ENCODE measurements at regions not wholly inside any gene's neighbourhood (a gene's known extent, or its start where the extent isn't known, plus 50 kb on each side); places are given as distances from the start of the nearest gene placed in this dataset.

DNA sequence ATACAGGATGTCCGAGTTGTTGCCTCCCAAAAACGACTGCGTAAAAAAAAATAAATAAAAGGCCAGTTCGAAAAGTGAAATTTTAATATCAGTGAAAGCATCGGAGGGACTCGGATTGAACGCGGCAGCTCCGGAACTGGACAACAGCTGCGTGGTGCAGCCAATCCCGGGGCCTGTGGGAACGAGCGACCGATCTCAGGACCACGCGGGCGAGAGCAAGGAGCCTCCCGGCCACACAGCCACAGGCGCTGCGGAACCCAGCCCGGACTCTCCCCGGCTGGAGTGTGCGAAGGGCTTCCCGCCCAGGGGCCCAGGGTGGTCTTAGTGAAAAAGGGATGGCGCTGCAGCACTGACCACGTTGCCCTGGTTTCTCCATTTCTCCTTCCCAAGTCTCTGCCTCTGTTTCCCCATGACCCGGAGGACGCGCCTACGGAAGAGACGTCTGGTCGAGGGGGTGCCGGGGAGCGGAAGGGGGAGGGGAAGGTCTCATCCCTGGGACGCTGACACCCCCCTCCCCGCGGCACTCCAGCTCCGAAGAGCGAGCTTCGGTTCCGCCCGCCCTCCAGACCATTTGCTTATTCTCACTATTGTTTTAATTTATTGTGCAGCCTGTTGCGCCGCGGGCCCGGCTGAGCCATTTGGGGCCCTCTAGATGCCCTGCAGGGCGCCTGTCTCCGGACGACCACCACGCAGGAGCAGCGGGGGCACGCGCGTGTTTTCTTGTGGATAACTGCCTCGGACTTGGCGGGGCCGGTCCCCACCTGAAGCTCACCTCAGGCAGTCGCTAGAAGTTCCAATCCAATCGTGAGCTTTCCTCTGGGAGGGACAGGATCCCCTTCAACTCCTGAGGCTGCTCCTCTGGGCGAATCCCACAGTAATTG, 303.0 kb downstream of the PARP8 start:
- H3K4me3 ChIP-seq (ENCODE audit: low read length): no peak overlapping the region; the same call in 1 of the 2 replicates

DNA sequence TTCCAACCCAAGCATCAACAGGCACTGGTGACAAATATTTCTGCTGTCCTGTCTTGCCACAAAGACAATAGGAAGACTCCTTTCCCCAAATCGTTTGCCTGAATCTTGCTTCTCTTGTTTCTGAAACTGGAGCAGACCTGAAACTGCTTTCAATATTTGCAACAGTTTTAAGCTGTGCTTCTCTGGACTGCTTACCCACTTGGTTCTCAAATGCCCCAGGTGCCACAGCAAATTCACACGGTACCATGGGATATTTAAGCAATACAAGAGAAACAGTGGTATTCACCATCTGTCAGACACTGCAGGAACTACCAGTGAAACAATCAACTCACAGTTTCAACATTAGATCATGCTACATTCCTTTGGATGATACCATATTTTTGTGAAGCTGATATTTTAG, 309.4 kb downstream of the PARP8 start:
- TF ChIP-seq ZNF274 (IDR thresholded peaks at IDR 0.05; ENCODE audit: low read depth, low read length): no peak
- H3K4me3 ChIP-seq (ENCODE audit: low read length): no peak overlapping the region

More for the DNA sequence above, 303.0 kb downstream of the PARP8 start:
- TF ChIP-seq ZNF274 (IDR thresholded peaks at IDR 0.05; ENCODE audit: low read depth, low read length): no peak

DNA sequence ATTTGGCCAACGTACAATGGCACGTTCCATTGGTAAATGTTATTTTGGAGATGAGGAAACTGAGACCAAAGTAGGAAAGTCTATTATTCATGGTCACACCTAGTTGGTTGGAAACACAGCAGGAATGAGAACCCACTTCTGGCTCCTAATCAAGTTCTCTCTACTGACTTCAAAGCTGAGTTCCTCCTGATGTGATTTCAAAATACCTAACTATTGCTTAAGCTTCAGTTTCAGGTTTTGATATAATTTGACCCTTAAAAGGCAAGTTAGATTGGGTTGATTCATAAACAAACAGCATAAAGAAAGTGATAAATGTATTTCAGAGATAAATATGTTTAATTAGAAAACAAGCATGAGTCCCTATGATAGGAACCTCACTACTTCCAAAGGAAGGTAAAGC, 312.5 kb downstream of the PARP8 start:
- H3K4me3 ChIP-seq (ENCODE audit: low read length): no peak overlapping the region
- no peak for TF ChIP-seq ZNF274 (IDR thresholded peaks at IDR 0.05; ENCODE audit: low read depth, low read length)

DNA sequence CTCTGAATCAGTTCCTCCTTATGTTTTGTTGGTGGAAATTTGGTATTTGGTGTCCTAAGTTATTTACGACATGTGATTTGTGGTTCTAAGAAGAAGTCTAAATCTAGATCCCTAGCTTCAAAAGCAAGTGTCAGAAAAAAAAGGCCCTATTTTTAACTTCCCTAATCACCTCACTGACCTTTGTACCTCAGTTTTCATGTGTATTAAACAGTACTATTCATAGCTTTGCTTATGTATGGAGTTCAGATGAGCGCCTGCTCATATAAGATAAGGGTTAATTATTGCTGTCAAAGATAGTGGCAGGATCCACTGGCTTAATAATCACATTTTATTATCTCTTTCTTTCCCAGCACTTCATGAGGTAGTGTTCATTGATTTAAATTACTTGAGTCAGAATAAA, 318.2 kb downstream of the PARP8 start:
- no peak overlapping the region for H3K4me3 ChIP-seq (ENCODE audit: low read length)

DNA sequence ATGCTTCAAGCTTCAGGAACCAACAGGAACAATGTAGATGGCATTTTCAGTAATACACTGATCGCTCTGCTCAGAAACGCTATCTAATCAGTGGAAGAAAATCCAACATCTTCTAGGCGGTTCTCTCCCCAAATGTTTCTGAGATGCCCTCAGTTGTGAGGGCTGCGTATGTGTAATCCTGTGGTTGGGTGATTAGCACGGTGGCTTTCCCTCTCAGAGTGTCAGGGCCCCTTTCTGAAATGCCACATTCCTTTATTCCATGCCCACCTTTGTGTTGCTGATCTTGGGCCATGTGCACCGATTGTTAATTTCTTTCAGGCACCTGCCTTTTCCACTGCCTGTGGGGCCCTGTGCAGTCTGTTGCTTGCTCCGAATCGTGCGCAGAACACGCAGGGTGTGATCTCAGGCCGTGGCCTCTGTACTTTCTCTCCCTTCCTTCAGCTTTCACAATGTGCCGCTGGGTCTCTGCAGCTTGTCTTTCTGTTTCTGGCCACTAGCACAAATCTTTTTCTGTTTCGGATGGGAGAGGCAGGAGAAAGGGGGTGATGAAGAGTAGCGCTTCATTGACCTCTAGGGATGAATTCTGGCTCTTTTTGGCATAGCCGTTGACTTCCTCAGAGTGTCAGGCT, 324.0 kb downstream of the PARP8 start:
- no peak for TF ChIP-seq ZNF274 (IDR thresholded peaks at IDR 0.05; ENCODE audit: low read depth, low read length)
- no peak overlapping the region for H3K4me3 ChIP-seq (ENCODE audit: low read length)

More for the DNA sequence above, 318.2 kb downstream of the PARP8 start:
- no peak for TF ChIP-seq ZNF274 (IDR thresholded peaks at IDR 0.05; ENCODE audit: low read depth, low read length)

DNA sequence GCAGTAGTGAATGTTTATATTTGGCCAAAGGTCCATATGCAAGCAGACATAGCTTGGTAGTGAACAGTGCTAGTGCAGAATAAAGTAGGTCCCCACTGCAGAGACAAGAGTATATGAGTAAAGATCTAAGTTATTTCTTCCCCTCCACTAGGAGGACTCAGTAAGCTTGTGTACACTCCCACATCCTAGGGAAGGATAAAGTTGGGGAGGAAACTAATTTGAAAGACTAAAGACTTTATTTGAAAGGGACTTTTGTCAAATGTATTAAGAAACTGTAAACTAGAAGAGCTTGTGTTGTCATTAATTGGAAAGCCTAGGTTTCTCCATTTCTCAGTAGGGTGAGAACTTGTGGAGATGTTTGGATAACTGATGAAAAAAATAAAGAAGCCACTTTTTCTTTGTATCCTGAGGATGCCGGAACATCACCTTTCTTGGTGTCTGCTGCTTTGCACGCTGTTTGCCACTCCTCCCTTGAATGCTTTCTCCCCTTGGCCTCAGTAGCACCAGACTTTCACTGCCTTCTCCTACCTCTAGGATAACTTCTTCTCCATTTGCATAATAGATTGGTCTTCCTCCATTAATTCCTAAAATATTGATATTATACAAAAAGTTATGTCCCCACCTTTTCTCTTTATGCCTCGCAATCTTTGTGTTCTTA, 329.0 kb downstream of the PARP8 start:
- H3K4me3 ChIP-seq (ENCODE audit: low read length): no peak overlapping the region
- TF ChIP-seq ZNF274 (IDR thresholded peaks at IDR 0.05; ENCODE audit: low read depth, low read length): no peak

DNA sequence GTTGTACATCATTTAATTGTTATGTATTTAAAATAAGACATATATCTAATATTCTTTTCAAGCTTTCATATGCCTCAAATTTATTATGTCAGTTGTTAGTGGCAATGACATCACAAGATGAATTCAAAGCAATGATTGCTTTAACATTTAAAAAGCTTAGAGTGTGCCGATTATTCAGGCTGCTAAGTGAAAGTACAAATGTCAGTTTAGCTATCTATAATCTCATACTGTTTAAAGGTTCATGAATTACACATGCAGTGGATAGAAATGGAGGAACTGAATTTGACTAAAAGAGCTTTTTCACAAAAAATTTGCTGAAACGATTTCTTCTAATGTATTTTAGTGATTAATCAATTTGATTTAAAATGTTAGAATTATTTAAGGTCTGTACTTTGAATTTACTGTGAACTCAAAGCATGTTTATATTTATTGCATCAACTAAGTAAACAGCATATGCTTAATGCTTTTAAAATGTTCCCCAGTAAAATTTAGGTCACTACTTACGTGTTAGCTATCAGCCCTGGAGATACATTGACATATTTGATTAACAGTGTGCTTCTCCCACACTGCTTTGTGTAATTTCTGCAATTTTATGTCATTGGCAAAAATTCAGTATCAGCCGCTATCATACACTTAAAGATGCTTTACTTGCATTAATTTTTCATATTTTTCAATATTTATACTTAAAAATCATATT, 334.9 kb downstream of the PARP8 start:
- no peak for TF ChIP-seq ZNF274 (IDR thresholded peaks at IDR 0.05; ENCODE audit: low read depth, low read length)
- H3K4me3 ChIP-seq (ENCODE audit: low read length): no peak overlapping the region

DNA sequence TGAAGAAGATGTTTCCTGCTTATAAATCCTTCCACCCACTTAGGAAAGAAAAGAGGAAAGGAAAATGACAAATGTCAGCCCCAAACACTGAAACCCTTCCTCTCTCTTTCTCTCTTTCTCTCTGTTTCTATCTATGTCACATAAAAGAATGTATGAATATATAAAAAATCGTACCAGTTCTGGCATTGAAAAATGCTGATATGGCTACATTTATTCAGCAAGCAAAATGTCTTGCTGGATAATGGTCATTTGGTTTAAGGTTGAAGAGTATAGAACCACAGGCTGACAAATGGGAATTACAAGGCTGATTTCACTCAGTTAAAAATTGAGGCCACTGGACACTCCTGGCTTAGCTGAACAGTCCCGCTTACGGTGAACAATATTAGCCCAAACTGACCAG, 335.9 kb downstream of the PARP8 start:
- TF ChIP-seq ZNF274 (IDR thresholded peaks at IDR 0.05; ENCODE audit: low read depth, low read length): no peak
- no peak overlapping the region for H3K4me3 ChIP-seq (ENCODE audit: low read length)

DNA sequence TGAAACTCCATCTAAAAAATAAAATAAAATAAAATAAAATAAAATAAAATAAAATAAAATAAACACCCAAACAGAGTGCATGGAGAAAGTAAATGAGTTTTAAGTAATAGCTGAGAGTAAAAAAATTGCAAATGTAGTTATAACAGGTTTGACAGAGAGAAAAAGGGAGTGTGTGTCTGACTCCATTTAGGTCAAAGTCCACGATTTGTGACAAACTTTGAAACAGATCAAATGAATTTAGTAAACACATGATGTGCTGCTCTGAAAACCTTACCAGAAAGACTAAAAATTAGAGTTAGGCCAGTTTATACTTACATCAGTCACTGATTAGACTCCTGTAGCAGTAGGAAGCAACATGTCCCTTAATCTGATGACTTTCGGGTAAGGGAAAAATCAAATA, 346.6 kb downstream of the PARP8 start:
- no peak overlapping the region for H3K4me3 ChIP-seq (ENCODE audit: low read length)
- no peak for TF ChIP-seq ZNF274 (IDR thresholded peaks at IDR 0.05; ENCODE audit: low read depth, low read length)

DNA sequence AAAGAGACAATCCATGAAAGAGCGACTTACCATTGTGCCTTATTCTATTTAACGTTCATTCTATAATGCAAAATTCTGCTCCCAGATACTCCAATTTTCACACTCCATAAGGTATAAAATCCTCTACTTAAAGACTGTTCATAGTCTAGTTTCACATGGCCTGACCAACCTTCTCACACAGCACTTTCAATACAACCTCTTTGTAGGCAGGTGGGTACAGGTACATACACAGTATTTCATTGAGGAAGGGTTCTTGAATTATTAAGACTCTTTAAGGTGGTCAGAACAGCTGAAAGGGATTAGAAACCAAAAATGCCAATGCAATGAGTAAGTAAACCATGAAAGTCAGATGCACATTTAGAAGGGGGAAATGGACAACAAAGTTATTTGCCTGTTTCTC, 352.0 kb downstream of the PARP8 start:
- no peak overlapping the region for H3K4me3 ChIP-seq (ENCODE audit: low read length)
- TF ChIP-seq ZNF274 (IDR thresholded peaks at IDR 0.05; ENCODE audit: low read depth, low read length): no peak

DNA sequence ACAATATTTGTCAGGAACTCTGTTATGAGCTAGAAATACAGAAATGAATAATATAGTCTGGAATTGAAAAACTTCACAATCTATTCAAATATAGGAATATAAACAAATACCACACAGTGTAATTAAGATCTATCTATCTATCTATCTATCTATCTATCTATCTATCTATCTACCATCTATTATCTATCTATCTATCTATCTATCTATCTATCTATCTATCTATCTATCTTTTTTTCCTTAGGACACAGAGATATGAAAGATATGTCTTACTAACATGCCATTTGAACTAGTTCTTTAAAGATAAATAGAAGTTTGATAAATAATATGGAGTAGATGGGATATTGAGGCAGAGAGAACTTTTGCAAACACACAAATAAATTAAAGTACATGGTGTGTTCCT, 357.8 kb downstream of the PARP8 start:
- no peak for TF ChIP-seq ZNF274 (IDR thresholded peaks at IDR 0.05; ENCODE audit: low read depth, low read length)
- H3K4me3 ChIP-seq (ENCODE audit: low read length): no peak overlapping the region

DNA sequence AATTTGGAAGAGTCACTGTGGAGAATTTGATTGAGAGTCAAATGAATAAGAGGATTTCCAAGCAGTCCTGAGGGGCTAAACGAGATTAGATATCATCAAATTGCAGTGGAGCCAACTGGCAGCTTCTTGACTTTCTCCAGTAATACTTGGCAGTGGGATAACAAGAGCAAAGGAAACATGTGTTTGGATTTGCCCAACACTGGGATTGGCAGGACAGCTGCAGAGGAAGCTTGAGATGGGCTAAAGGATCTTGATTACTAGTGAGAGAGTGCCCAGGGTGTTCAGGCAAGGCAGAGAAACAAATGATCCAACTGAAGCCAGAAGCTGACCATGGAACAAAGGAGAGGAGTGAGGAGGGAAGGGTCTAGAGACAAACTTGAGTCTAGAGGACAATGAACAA, 356.0 kb upstream of the ISL1 start:
- H3K4me3 ChIP-seq (ENCODE audit: low read length): no peak overlapping the region
- no peak for TF ChIP-seq ZNF274 (IDR thresholded peaks at IDR 0.05; ENCODE audit: low read depth, low read length)

DNA sequence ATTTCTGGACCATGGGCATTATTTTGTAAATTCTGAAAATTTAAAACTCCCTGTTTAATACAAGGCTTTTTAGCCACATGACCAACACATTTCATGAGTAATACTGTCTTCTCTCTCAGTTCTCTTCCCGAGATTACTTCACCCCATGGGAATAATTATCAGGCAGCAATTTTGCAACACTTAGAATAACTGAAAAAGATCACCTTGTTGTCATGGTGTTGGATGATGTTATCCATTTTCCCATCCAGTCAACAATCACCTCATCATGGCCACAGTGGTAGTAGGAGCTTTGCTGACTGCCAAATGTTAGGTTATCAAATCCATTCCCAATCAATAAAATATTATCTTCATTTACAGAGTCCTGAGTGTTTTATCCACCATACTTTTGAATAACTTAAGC, 354.9 kb upstream of the ISL1 start:
- no peak for TF ChIP-seq ZNF274 (IDR thresholded peaks at IDR 0.05; ENCODE audit: low read depth, low read length)
- H3K4me3 ChIP-seq (ENCODE audit: low read length): no peak overlapping the region

DNA sequence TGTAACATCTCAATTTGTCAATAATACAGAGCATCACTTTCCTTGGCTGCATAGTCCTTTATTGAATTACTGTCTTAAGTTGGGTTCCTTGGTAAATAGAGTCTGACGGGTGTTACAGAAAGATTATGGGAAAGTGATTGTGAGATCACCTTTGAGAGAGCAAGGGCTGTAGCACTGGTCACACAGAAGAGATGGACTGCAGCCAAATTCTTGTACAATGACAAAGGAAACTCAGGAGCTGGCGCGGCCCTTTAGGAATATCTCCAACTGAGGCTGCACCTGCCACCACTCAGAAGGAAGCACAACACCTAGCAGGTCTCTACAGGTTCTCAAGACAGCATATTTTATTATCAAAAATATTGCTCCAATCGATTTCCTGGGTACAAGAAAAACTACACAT, 350.0 kb upstream of the ISL1 start:
- TF ChIP-seq ZNF274 (IDR thresholded peaks at IDR 0.05; ENCODE audit: low read depth, low read length): no peak
- H3K4me3 ChIP-seq (ENCODE audit: low read length): no peak overlapping the region
